Spleen (tissue), 7 donors: ENCODE measurements at regions not wholly inside any gene's neighbourhood (a gene's known extent, or its start where the extent isn't known, plus 50 kb on each side); places are given as distances from the start of the nearest gene placed in this dataset.

Source experiments
- CTCF ChIP-seq, 11 experiments: fragments of 200-600 bp in 7 of 11; fragments of 450-650 bp in 4 of 11; sonication (generic) in 4 of 11; IDR thresholded peaks in 8 of 11; conservative IDR thresholded peaks in 3 of 11; 1 replicate in 7 of 11; 2 replicates in 4 of 11; pipeline versions ENCODE4 v1.4.0 to v1.8.0; 2016 to 2021; ENCODE audit warnings: antibody characterized with exemption in 11 of 11, inconsistent platforms in 4 of 11, mild to moderate bottlenecking in 1 of 11
- POLR2AphosphoS5 ChIP-seq, 3 donors: sonication (generic); formaldehyde crosslinking; IDR thresholded peaks; one replicate each; pipeline ENCODE4 v1.5.1; 2017; ENCODE audit warnings: antibody characterized with exemption in 3 of 3
- donor health status: DM: no; HTN: no; CAD: no; lungs with moderate emphysema.
- donor health status: DM: no; HTN: no; CAD: no.
- donor health status: DM: no; HTN: no; CAD: no.

GRCh38 chr12:60191271-60191670 lies 595.4 kb downstream of the SLC16A7 start:
- TF ChIP-seq CTCF (IDR thresholded peaks at IDR 0.05 in 8 of 11, conservative IDR thresholded peaks at IDR 0.05 in 3 of 11), result no peak
- no peak for TF ChIP-seq POLR2AphosphoS5 (IDR thresholded peaks at IDR 0.05)
